ENCODE measurements at regions not wholly inside any gene's neighbourhood (a gene's known extent, or its start where the extent isn't known, plus 50 kb on each side); places are given as distances from the start of the nearest gene placed in this dataset.
"Not testable (repeated sequence)": the region's sequence is repeated elsewhere in the genome, so short reads cannot be mapped to it uniquely, and the experiment has no call there.

GRCh38 chr6:26844823-26845222, 185.3 kb upstream of the ZNF322 start:
- H3K9me3 Mint-ChIP-seq, H3K4me3 Mint-ChIP-seq, DNase-seq, H3K36me3 Mint-ChIP-seq, H3K27ac Mint-ChIP-seq, H3K27me3 Mint-ChIP-seq, H3K4me1 Mint-ChIP-seq: not testable (repeated sequence)

- H3K9me3 Mint-ChIP-seq, DNase-seq, H3K36me3 Mint-ChIP-seq: not testable (repeated sequence)
These were observed 197.7 kb upstream of the ZNF322 start for GRCh38 chr6:26857289-26857688.

GRCh38 chr6:26859067-26859770, 199.7 kb upstream of the ZNF322 start:
- H3K4me3 Mint-ChIP-seq, H3K36me3 Mint-ChIP-seq, H3K4me1 Mint-ChIP-seq: not testable (repeated sequence)

More at GRCh38 chr6:26857289-26857688, 197.7 kb upstream of the ZNF322 start:
- H3K4me1 Mint-ChIP-seq, H3K27me3 Mint-ChIP-seq, H3K27ac Mint-ChIP-seq, H3K4me3 Mint-ChIP-seq: not testable (repeated sequence)

GRCh38 chr6:26859771-26860163, 200.2 kb upstream of the ZNF322 start:
- DNase-seq, H3K27ac Mint-ChIP-seq, H3K4me3 Mint-ChIP-seq, H3K27me3 Mint-ChIP-seq, H3K4me1 Mint-ChIP-seq, H3K9me3 Mint-ChIP-seq, H3K36me3 Mint-ChIP-seq: not testable (repeated sequence)

More at GRCh38 chr6:26859067-26859770, 199.7 kb upstream of the ZNF322 start:
- DNase-seq, H3K27me3 Mint-ChIP-seq, H3K9me3 Mint-ChIP-seq, H3K27ac Mint-ChIP-seq: not testable (repeated sequence)

GRCh38 chr6:26861913-26862312, 202.4 kb upstream of the ZNF322 start:
- not testable (repeated sequence) for H3K4me3 Mint-ChIP-seq, H3K27ac Mint-ChIP-seq, H3K4me1 Mint-ChIP-seq, H3K36me3 Mint-ChIP-seq, H3K27me3 Mint-ChIP-seq, DNase-seq, H3K9me3 Mint-ChIP-seq

- DNase-seq, H3K36me3 Mint-ChIP-seq, H3K9me3 Mint-ChIP-seq, H3K4me1 Mint-ChIP-seq, H3K27ac Mint-ChIP-seq, H3K27me3 Mint-ChIP-seq, H3K4me3 Mint-ChIP-seq: not testable (repeated sequence)
These were observed 204.1 kb upstream of the ZNF322 start for GRCh38 chr6:26863641-26864040.

- H3K36me3 Mint-ChIP-seq, H3K4me3 Mint-ChIP-seq, H3K27ac Mint-ChIP-seq, H3K4me1 Mint-ChIP-seq, H3K27me3 Mint-ChIP-seq, H3K9me3 Mint-ChIP-seq, DNase-seq: not testable (repeated sequence)
These were observed 239.2 kb upstream of the ZNF322 start for GRCh38 chr6:26898785-26899184.

GRCh38 chr6:26924206-26924605, 264.7 kb upstream of the ZNF322 start:
- H3K27ac Mint-ChIP-seq, H3K36me3 Mint-ChIP-seq, H3K4me3 Mint-ChIP-seq, H3K4me1 Mint-ChIP-seq, H3K9me3 Mint-ChIP-seq, DNase-seq, H3K27me3 Mint-ChIP-seq: not testable (repeated sequence)

GRCh38 chr6:26928190-26928589, 268.6 kb upstream of the ZNF322 start:
- not testable (repeated sequence) for H3K27ac Mint-ChIP-seq, DNase-seq, H3K27me3 Mint-ChIP-seq, H3K9me3 Mint-ChIP-seq, H3K36me3 Mint-ChIP-seq, H3K4me1 Mint-ChIP-seq, H3K4me3 Mint-ChIP-seq

- H3K27me3 Mint-ChIP-seq, H3K4me1 Mint-ChIP-seq, H3K9me3 Mint-ChIP-seq, H3K4me3 Mint-ChIP-seq, H3K36me3 Mint-ChIP-seq, DNase-seq, H3K27ac Mint-ChIP-seq: not testable (repeated sequence)
These were observed 277.7 kb upstream of the ZNF322 start for GRCh38 chr6:26937258-26937657.

GRCh38 chr6:26951211-26951610, 291.7 kb upstream of the ZNF322 start:
- not testable (repeated sequence) for H3K36me3 Mint-ChIP-seq, DNase-seq, H3K27ac Mint-ChIP-seq, H3K4me1 Mint-ChIP-seq, H3K9me3 Mint-ChIP-seq, H3K27me3 Mint-ChIP-seq, H3K4me3 Mint-ChIP-seq

GRCh38 chr6:26956078-26956600, 291.4 kb upstream of the PRSS16 start:
- Mint-ChIP-seq H3K4me3 (peak overlapping the region; percentile 74), H3K27ac (peak overlapping the region; percentile 76)
- not testable (repeated sequence) for H3K36me3 Mint-ChIP-seq, H3K27me3 Mint-ChIP-seq, H3K9me3 Mint-ChIP-seq, H3K4me1 Mint-ChIP-seq
- DNase-seq = peak; percentile 61

- H3K27ac Mint-ChIP-seq = peak overlapping the region; percentile 83
- H3K36me3 Mint-ChIP-seq, H3K4me1 Mint-ChIP-seq, H3K9me3 Mint-ChIP-seq, H3K27me3 Mint-ChIP-seq: not testable (repeated sequence)
- peak; percentile 87 for DNase-seq
- peak overlapping the region; percentile 87 for H3K4me3 Mint-ChIP-seq
These were observed 290.8 kb upstream of the PRSS16 start for GRCh38 chr6:26956601-26957184.

- not testable (repeated sequence) for H3K36me3 Mint-ChIP-seq, H3K9me3 Mint-ChIP-seq, DNase-seq, H3K27me3 Mint-ChIP-seq, H3K4me1 Mint-ChIP-seq
- H3K27ac Mint-ChIP-seq = peak overlapping the region; percentile 75
- H3K4me3 Mint-ChIP-seq = peak overlapping the region; percentile 87
These were observed 289.9 kb upstream of the PRSS16 start for GRCh38 chr6:26957399-26958127.

GRCh38 chr6:26961236-26961635, 286.3 kb upstream of the PRSS16 start:
- not testable (repeated sequence) for H3K36me3 Mint-ChIP-seq, H3K9me3 Mint-ChIP-seq, H3K27me3 Mint-ChIP-seq, H3K27ac Mint-ChIP-seq, DNase-seq, H3K4me1 Mint-ChIP-seq, H3K4me3 Mint-ChIP-seq

- H3K36me3 Mint-ChIP-seq = no peaks in the 10 kb centered on the region
- DNase-seq = no peak
- no peaks in the 10 kb centered on the region for H3K4me1 Mint-ChIP-seq
- H3K27ac Mint-ChIP-seq = no peak overlapping the region
- peaks cover 8% of the 10 kb centered on the region for H3K27me3 Mint-ChIP-seq
- no peak overlapping the region for H3K4me3 Mint-ChIP-seq
- H3K9me3 Mint-ChIP-seq = no peaks in the 10 kb centered on the region
These were observed 245.1 kb upstream of the PRSS16 start for GRCh38 chr6:27002447-27002846.

Data from activated naive CD8-positive, alpha-beta T cell treated with anti-CD3 and anti-CD28 coated beads for 36 hours (primary cell).